Ascending aorta (tissue), 2 donors: ENCODE measurements at regions not wholly inside any gene's neighbourhood (a gene's known extent, or its start where the extent isn't known, plus 50 kb on each side); places are given as distances from the start of the nearest gene placed in this dataset.

Experiments
- DNase-seq, 2 donors: peaks; one replicate each; pipeline ENCODE4 v3.0.0-alpha.2; 2019; ENCODE audit warnings: low spot score in 2 of 2
- H3K27ac ChIP-seq, 2 donors: fragments of 200-600 bp; sonication (generic); one replicate each; pipeline ENCODE4 v1.5.1; 2016 to 2017; ENCODE audit warnings: mild to moderate bottlenecking in 1 of 2
- H3K27me3 ChIP-seq: fragments of 200-600 bp; sonication (generic); one replicate; pipeline ENCODE4 v1.5.1; 2017
- H3K36me3 ChIP-seq, 2 donors: fragments of 200-600 bp; sonication (generic); one replicate each; pipeline ENCODE4 v1.5.1; 2016
- H3K4me1 ChIP-seq, 2 donors: fragments of 200-600 bp; sonication (generic); one replicate each; pipeline ENCODE4 v1.5.1; 2016 to 2017; ENCODE audit warnings: mild to moderate bottlenecking in 1 of 2
- H3K4me3 ChIP-seq, 2 donors: fragments of 200-600 bp; sonication (generic); one replicate each; pipeline ENCODE4 v1.5.1; 2016 to 2017; ENCODE audit warnings: mild to moderate bottlenecking in 1 of 2
- H3K9me3 ChIP-seq, 2 donors: fragments of 200-600 bp; sonication (generic); one replicate each; pipeline ENCODE4 v1.5.1; 2016
- intact Hi-C: fragments of 100-400 bp; cut with DNase I; formaldehyde crosslinking; loops from one replicate; pipeline ENCODE4 v1.15.1; 2023
- TF ChIP-seq, protein P1 (sequence below), 3 experiments: fragments of 200-600 bp in 2 of 3; fragments of 450-650 bp in 1 of 3; sonication (generic) in 2 of 3; IDR thresholded peaks; one replicate each; pipeline ENCODE4 v1.5.1; 2016 to 2019; ENCODE audit warnings: antibody characterized with exemption in 3 of 3, mild to moderate bottlenecking in 1 of 3, moderate library complexity in 1 of 3

DNA sequence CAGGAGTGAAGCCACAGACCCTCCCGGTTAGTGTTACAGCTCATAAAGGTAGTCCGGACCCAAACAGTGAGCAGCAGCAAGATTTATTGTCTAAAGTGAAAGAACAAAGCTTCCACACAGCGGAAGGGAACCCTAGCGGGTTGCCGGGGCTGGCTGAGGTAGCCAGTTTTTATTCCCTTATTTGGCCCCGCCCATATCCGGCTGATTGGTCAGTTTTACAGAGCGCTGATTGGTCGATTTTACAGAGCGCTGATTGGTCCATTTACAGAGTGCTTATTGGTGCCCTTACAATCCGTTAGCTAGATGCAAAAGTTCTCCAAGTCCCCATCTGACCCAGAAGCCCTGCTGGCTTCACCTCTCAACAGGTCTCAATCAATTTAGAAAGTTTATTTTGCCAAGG, 126.0 kb upstream of the RFC3 start:
- Histone ChIP-seq H3K9me3 (no peaks in the 10 kb centered on the region), H3K27ac (no peak overlapping the region), H3K4me3 (no peak overlapping the region), H3K27me3 (no peaks in the 10 kb centered on the region), H3K36me3 (no peaks in the 10 kb centered on the region), H3K4me1 (no peaks in the 10 kb centered on the region)
- intact Hi-C loops = no loop called here
- DNase-seq = no peak
- TF ChIP-seq, protein P1, sequence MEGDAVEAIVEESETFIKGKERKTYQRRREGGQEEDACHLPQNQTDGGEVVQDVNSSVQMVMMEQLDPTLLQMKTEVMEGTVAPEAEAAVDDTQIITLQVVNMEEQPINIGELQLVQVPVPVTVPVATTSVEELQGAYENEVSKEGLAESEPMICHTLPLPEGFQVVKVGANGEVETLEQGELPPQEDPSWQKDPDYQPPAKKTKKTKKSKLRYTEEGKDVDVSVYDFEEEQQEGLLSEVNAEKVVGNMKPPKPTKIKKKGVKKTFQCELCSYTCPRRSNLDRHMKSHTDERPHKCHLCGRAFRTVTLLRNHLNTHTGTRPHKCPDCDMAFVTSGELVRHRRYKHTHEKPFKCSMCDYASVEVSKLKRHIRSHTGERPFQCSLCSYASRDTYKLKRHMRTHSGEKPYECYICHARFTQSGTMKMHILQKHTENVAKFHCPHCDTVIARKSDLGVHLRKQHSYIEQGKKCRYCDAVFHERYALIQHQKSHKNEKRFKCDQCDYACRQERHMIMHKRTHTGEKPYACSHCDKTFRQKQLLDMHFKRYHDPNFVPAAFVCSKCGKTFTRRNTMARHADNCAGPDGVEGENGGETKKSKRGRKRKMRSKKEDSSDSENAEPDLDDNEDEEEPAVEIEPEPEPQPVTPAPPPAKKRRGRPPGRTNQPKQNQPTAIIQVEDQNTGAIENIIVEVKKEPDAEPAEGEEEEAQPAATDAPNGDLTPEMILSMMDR (IDR thresholded peaks at IDR 0.05) = no peak

DNA sequence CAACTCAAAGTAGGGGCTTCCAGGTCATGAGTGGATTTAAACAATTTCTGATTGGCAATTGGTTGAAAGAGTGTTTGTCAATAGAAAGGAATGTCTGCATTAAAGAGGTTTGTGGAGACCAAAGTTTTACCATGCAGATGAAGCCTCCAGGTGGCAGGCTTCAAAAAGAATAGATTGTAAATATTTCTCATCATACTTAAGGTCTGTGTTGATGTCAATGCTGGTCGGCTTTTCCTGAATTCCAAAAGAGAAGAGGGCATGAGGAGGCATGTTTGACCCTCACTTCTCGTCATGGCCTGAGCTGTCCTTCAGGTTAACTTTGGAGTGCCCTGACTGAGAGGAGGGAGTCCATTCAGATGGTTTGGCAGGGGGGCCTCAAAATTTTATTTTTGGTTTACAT, 125.4 kb upstream of the RFC3 start:
- DNase-seq = no peak
- Histone ChIP-seq H3K9me3 (no peaks in the 10 kb centered on the region), H3K27me3 (no peaks in the 10 kb centered on the region), H3K27ac (no peak overlapping the region), H3K4me1 (no peaks in the 10 kb centered on the region), H3K4me3 (no peak overlapping the region), H3K36me3 (no peaks in the 10 kb centered on the region)
- intact Hi-C loops = no loop called here
- TF ChIP-seq, protein P1 (IDR thresholded peaks at IDR 0.05) = no peak

GRCh38 chr13:33694546-33694945, 123.4 kb upstream of the RFC3 start:
- DNase-seq = no peak
- no peak overlapping the region for H3K4me3 ChIP-seq
- H3K27ac ChIP-seq = no peak overlapping the region
- no peaks in the 10 kb centered on the region for H3K9me3 ChIP-seq
- no peaks in the 10 kb centered on the region for H3K36me3 ChIP-seq
- TF ChIP-seq, protein P1 (IDR thresholded peaks at IDR 0.05) = no peak
- H3K4me1 ChIP-seq = no peaks in the 10 kb centered on the region
- H3K27me3 ChIP-seq = no peaks in the 10 kb centered on the region
- intact Hi-C loops = no loop called here

GRCh38 chr13:33696530-33696929, 121.4 kb upstream of the RFC3 start:
- Histone ChIP-seq H3K9me3 (no peaks in the 10 kb centered on the region), H3K27me3 (no peaks in the 10 kb centered on the region), H3K4me3 (no peak overlapping the region), H3K27ac (no peak overlapping the region), H3K4me1 (no peaks in the 10 kb centered on the region), H3K36me3 (no peaks in the 10 kb centered on the region)
- no peak for DNase-seq
- intact Hi-C loops = no loop called here
- TF ChIP-seq, protein P1 (IDR thresholded peaks at IDR 0.05) = no peak

DNA sequence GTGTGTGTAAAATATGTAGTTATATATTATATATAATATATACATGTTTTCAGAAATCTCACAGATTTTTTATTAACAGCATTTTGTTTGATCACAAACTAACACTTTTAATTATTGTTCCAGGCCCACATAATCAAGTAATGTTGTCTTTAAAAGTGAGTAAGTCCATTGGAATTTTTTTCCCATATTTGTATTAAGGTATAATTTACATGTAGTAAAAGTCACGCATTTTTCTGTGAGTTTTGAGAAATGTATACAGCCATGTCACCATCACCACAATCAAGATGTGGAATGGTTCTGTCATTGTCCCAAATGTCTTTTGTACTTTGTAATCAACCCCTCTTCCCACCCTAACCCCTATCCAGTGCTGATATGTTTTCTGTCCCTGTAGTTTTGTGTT, 120.0 kb upstream of the RFC3 start:
- DNase-seq = no peak
- TF ChIP-seq, protein P1 (IDR thresholded peaks at IDR 0.05) = no peak
- Histone ChIP-seq H3K27me3 (no peaks in the 10 kb centered on the region), H3K4me1 (no peaks in the 10 kb centered on the region), H3K4me3 (no peak overlapping the region), H3K36me3 (no peaks in the 10 kb centered on the region), H3K9me3 (no peaks in the 10 kb centered on the region), H3K27ac (no peak overlapping the region)
- intact Hi-C loops = no loop called here

GRCh38 chr13:33707449-33707848, 110.5 kb upstream of the RFC3 start:
- Histone ChIP-seq H3K9me3 (peaks cover 0 to 16% of the 10 kb centered on the region in 2 donors), H3K4me3 (no peak overlapping the region), H3K4me1 (no peaks in the 10 kb centered on the region), H3K27me3 (no peaks in the 10 kb centered on the region), H3K36me3 (no peaks in the 10 kb centered on the region), H3K27ac (no peak overlapping the region)
- TF ChIP-seq, protein P1 (IDR thresholded peaks at IDR 0.05) = no peak
- no peak for DNase-seq
- intact Hi-C loops = no loop called here
